A673 (cell line): ENCODE measurements at regions not wholly inside any gene's neighbourhood (a gene's known extent, or its start where the extent isn't known, plus 50 kb on each side); places are given as distances from the start of the nearest gene placed in this dataset.

Source experiments
- EZH2 ChIP-seq: fragments of 200-600 bp; sonication (generic); IDR thresholded peaks from 2 replicates; pipeline ENCODE4 v1.6.1; 2017; ENCODE audit warnings: borderline replicate concordance, low read depth, mild to moderate bottlenecking, mixed read lengths, antibody characterized with exemption, low read length; ENCODE audit not compliant: poor library complexity, severe bottlenecking
- TF ChIP-seq, protein P1 (sequence below): fragments of 300-800, 200-600 bp; sonication (generic); conservative IDR thresholded peaks from 2 replicates; pipeline ENCODE4 v1.5.1; 2017; ENCODE audit warnings: low read depth, mild to moderate bottlenecking, antibody characterized with exemption, low read length, moderate library complexity, mixed read lengths

DNA sequence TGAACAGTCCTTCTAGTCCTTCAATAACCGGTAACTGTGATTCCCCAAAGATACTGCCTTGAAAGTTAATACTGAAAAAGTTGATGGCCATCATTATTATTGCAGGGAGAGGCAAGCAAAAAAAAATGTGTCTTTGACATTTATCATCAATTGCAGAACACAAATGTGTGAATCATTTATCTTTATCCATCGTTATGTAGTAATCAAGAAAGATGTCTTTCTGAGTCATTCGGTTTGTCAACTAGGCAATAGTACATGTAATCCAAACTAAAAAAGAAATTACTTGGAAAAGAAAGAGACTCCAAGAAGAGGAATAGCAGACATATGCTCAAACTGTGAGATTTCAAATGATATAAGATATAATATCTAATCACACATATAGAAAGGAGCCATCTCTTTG, 473.0 kb downstream of the CETN3 start:
- no peak for TF ChIP-seq EZH2
- TF ChIP-seq, protein P1, sequence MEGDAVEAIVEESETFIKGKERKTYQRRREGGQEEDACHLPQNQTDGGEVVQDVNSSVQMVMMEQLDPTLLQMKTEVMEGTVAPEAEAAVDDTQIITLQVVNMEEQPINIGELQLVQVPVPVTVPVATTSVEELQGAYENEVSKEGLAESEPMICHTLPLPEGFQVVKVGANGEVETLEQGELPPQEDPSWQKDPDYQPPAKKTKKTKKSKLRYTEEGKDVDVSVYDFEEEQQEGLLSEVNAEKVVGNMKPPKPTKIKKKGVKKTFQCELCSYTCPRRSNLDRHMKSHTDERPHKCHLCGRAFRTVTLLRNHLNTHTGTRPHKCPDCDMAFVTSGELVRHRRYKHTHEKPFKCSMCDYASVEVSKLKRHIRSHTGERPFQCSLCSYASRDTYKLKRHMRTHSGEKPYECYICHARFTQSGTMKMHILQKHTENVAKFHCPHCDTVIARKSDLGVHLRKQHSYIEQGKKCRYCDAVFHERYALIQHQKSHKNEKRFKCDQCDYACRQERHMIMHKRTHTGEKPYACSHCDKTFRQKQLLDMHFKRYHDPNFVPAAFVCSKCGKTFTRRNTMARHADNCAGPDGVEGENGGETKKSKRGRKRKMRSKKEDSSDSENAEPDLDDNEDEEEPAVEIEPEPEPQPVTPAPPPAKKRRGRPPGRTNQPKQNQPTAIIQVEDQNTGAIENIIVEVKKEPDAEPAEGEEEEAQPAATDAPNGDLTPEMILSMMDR: no peak
